Left forelimb (tissue), 1 donor: ENCODE measurements at regions not wholly inside any gene's neighbourhood (a gene's known extent, or its start where the extent isn't known, plus 50 kb on each side); places are given as distances from the start of the nearest gene placed in this dataset.

Source experiments
- DNase-seq: peaks from one replicate; pipeline ENCODE4 v3.0.0-alpha.2; 2018; ENCODE audit warnings: low spot score

GRCh38 chr11:70501051-70501901, 102.9 kb downstream of the CTTN start:
- no peak for DNase-seq

DNA sequence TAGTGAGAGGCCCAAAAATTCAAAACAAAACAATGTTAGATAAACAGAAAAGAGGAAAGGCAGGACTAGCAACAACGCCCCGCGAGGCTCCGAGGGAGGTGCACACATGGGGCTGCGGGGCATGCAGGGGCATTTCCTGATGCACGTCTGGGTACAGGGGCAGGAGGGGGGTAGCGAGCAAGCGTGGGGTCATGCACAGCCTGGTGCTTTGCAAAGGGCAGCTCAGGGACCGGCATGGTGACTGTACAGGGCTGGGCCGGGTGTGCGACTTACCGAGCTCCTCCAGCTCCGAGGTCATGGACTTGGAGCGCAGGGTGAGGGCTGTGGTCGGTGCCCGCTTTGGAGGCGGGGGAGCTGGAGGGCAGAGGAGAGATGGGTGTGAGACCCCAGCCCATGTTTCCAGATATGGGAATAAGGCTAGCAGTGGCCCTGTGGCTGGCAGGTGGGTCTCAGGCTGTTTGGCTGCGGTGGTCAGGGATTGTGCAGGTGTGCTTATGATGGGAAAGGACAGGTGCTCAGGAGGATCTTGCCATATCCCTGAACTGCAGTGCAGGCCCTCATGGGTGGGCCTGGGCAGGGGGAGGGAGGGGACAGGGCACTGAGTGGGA, 103.7 kb downstream of the CTTN start:
- DNase-seq: no peak

- DNase-seq: no peak
These were observed 104.5 kb downstream of the CTTN start for GRCh38 chr11:70502677-70503467.

DNA sequence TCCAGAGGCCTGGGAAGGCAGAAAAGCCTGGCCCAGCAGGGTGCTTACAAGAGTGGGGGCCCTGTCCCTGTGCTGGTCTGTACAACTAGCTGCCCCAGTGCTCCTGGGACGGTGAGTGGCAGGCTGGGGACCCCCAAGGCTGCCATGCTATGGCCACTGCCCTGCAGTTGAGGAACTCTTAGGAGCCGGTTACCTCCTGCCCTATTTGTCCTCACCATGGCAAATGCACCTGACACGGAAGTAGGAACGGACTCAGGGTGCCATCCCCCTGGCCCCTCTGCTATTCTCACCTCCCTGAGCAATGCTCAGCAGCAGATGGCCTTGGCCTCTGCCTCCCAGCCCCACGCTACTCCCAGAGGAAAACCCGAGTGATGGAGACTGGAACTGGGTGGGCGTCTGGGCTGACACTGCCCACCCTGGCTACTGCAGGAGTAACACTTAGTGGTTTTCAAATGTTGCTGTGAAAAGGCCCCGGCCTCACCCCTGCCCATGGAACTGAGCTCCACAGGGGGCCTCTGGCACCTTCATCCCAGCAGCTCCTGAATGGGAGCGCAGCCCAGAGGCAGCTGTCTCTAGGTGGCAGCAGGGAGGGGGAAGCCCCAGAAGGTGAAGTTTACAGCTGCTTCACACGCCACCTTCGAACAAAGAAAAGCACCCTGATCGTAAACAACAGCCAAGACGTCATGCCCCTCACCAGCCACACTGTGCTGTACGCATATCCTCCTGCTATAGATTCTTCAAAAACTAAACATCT, 105.3 kb downstream of the CTTN start:
- no peak for DNase-seq

- DNase-seq: no peak
These were observed 106.1 kb downstream of the CTTN start for GRCh38 chr11:70504246-70505020.

DNA sequence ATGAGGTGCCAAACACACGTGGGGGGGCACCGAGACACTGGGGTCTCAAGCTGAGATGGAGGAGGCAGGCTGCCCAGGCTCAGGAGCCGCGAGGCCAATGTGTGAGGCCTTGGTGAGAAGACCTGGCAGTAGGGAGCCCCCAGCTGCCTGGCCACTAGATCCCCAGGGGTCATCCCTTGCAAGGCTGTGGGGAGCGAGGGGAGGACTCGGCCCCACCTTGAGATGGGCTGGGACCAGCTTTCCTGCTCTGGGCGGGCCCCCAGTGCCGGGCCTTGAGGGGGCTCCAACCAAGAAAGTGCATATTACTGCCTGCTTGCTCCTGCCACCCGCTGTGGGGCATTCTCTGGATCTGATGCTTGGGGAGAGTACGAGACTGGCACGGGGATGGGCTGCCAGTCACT, 107.0 kb downstream of the CTTN start:
- DNase-seq: peak; percentile 58

DNA sequence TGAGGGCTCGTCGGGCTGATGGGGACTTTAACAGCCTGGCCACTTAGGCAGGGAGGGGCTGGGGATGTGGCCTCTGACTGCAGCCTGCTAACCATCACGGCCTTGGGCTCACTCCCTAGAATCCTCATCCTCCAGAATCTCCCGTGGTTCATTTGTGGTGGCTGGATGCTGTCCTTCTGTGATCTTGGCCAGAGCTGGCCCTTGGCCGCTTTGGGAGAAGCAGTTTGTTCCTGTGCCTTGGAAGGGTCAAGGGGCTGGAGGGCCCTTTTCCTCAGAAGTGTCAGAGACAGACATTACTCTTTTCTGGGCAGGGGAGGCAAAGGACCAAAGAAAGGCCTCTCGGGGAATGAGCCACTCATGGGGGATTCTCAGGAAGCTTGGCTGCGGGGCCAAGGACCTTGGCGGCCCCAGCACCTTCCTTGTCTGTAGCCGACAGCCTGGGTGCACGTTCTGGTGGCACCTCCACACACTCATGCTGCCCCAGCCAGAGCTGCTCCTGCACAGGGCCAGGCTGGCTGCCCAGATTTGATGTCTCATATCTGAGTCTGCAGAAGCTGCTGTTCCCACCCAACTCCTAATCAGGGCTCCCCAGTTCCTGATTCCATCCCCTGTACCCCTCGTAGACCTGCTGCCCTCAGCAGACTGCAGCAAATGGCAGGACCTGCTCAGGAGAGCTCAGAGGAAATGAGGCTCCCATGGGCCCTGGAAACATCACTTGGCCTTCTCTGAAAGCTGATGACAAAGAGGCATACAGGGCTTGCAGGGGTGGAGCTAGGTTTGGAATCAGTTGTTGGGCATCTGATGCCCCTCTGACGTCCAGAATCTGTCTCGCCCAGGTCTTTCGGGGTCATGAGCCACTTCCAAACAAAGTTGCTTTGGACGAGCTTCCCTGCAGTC, 107.7 kb downstream of the CTTN start:
- DNase-seq: no peak

- no peak for DNase-seq
These were observed 108.3 kb downstream of the CTTN start for GRCh38 chr11:70506658-70506970.

GRCh38 chr11:70506986-70507385, 108.7 kb downstream of the CTTN start:
- no peak for DNase-seq

DNA sequence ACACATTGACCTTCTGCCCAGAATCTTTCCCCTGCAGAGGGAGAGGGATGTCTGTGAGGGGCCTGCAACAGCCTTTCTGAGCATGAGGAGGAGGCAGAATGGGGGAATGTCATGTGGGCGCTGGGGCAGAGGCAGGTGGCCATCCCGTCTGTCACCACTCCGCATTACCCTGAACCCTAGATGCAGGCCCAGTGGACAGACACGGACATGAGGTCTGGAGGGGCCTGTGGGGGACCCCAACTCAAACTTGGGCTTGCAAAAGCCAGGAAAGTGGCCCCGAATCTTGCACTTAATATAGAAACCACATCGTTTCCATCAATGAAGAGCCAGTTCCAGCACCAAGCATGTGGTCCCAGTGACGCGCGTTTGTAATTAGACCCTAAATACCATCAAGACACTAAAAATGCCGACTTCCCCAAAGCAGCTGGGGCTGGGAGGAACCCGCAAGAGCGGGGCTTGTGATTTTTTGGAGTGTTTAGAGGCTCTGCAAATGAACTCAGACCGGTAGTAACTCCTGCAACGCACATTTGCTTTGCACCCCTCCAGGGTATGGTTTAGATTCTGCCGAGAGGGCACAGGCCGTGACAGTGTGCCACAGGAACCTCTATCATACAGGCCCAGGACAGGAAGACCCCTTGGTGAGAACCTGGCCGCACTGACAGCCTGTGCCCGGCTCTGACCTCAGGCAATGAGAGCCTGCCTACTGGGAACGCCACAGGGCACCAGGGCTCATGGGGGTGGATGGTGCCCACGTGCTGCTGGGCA, 109.3 kb downstream of the CTTN start:
- no peak for DNase-seq

DNA sequence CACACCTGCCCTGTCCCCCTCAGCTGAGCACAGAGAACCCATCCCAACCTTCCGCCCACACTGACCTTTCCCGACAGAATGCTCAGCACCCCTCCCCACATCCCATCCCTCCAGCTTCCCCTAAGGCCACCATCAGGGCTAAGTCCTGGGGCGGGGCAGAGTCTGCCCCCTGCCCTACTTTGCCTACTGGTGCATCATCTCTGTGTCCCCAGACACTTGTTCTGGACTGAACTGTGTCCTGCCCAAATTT, 109.8 kb downstream of the CTTN start:
- DNase-seq: no peak

DNA sequence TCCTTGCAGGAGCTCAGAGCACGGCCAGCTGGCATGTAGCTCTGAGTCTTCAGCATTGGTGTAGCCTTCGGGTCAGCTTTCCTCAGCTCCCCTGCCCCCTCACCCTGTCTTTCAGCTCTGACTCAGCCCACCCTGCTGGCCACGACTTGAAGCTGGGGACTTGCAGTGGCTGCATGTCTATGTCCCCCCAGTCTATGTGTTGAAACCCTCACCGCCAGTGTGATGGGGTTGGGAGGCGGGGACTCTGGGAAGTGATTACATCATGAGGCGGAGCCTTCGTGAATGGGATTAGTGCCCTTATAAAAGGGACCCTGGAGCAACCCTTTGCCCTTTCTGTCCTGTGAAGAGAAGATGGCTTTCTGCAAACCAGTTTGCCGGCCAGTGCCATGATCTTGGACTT, 111.1 kb downstream of the CTTN start:
- DNase-seq: no peak

DNA sequence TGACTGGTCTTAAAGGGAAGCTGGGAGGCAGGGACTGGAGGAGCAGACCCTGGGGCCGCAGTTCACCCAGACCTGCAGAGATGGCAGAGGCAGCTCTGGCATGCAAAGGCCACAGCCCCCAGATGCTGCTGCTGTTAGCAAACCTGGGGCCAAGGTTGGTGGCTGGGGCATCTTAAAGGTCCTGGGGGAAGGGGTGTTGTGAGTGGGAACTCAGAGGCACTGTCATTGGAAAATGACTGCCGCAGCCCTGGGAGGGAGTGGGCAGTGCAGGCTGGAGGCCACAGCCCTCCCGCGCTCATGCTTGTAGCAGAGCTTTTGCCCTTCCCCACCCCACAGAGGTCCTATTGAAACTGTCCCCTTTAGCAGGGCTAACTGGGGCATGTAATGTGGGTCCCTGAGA, 111.8 kb downstream of the CTTN start:
- no peak for DNase-seq

- no peak for DNase-seq
These were observed 112.2 kb downstream of the CTTN start for GRCh38 chr11:70510571-70510970.

DNA sequence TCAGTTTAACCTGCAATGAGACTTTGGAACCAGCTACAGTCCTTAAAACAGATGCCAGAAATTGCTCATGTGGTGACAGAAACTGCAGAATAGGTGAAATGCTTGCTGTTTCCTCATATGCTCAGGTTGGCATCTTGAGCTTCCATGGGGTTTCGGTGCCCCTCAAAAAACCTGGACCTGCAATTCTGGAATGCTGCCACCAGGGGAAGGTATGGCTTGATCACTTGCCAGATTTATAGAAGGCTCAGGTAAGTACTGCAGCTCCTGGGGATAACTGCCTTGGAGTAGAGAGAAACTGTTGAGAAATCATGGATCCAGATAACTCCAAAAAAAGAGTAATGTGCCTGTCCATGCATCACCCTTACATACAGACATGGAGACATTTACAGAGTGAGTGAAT, 113.0 kb downstream of the CTTN start:
- no peak for DNase-seq

GRCh38 chr11:70512716-70513115, 114.4 kb downstream of the CTTN start:
- DNase-seq: no peak

GRCh38 chr11:70517203-70517602, 118.9 kb downstream of the CTTN start:
- no peak for DNase-seq

DNA sequence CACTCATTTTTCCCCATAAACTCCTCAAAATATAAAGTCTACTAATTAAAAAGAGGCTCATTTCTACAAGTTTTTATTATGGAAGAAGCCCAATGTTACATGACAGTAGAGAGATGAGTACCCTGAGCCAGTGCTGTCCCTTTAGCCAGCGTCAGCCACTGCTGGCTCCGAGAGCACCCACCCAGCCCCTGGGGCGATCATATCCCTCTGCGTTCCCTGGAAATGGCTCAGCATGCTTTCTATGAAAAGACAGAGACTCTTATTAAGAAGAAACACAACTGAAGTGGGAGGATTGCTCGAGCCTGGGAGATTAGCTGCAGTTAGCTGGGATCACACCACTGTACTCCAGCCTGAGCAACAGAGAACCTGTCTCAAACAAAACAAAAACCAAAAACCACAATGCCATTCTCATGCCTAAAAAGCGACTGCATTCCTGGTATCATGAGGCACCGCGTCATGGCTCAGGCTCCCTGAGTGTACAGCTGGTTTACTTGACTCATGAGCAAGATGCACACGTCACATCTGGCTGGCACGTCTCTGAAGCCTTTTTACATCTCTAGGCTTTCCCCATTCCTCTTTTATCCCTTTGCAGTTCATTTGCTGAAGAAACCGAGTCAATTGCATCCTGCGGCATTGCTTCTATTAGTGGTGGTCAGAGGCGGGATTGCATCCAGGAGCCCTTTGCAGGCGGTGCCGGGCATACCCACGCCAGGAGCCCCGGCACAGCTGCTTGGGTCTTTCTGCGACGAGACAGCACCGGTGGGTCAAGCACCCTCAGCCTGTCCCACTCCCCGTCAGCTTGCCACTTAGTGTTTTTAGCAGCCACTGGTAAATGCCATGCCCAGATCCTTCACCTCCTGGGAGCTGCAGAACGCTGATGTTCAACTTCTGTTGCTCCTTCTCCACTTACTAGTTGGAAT, 119.9 kb downstream of the CTTN start:
- DNase-seq: no peak

GRCh38 chr11:70519117-70519516, 120.8 kb downstream of the CTTN start:
- no peak for DNase-seq
